IMR-90 (cell line): ENCODE measurements at regions not wholly inside any gene's neighbourhood (a gene's known extent, or its start where the extent isn't known, plus 50 kb on each side); places are given as distances from the start of the nearest gene placed in this dataset.

Experiments used
- ATAC-seq: fragments of 200-7000 bp; cut with Tn5 transposase; 2 replicates; pipeline ENCODE4 v1.9.1; 2020; ENCODE audit warnings: low read depth, mild to moderate bottlenecking, moderate library complexity
- BruUV-seq: library from RNA; stranded (reverse); fragments of 400-500 nt; replicated peaks from 2 replicates; lab custom pipeline; 2021; lab: Mats Ljungman, UMichigan
- CTCF ChIA-PET: fragments of 300-600 bp; formaldehyde crosslinking; extraction: SDS; loops from one replicate; lab custom pipeline; 2021; ENCODE audit warnings: antibody characterized with exemption; lab: Yijun Ruan, JAX
- POLR2A ChIA-PET: fragments of 300-600 bp; sonication (Branson Sonifier 250); formaldehyde crosslinking; loops from one replicate; lab custom pipeline; 2022; ENCODE audit warnings: antibody characterized with exemption; ENCODE audit not compliant: unreplicated experiment; lab: Charles Lee
- DNase-seq: peaks from one replicate; pipeline ENCODE4 v3.0.0; 2013
- H2AFZ ChIP-seq: replicated peaks from 2 replicates; pipeline ENCODE3; 2013; ENCODE audit warnings: low read length, mild to moderate bottlenecking; ENCODE audit not compliant: poor library complexity
- H2AK5ac ChIP-seq: 2 replicates; pipeline ENCODE4 v1.6.1; 2013; ENCODE audit warnings: low read depth, low read length, inconsistent platforms
- H2AK9ac ChIP-seq: replicated peaks from 2 replicates; pipeline ENCODE3; 2013; ENCODE audit warnings: mild to moderate bottlenecking, low read depth, low read length, moderate library complexity; ENCODE audit not compliant: poor library complexity
- H2BK120ac ChIP-seq: 2 replicates; pipeline ENCODE4 v1.6.1; 2013; ENCODE audit warnings: low read depth, low read length, inconsistent platforms
- H2BK15ac ChIP-seq: 3 replicates; pipeline ENCODE4 v1.6.1; 2013; ENCODE audit warnings: low read depth, low read length, inconsistent platforms
- H2BK20ac ChIP-seq: 2 replicates; pipeline ENCODE4 v1.6.1; 2013; ENCODE audit warnings: low read depth, mild to moderate bottlenecking, inconsistent platforms, low read length, moderate library complexity
- H2BK5ac ChIP-seq: 2 replicates; pipeline ENCODE4 v1.6.1; 2013; ENCODE audit warnings: mild to moderate bottlenecking, low read depth, low read length, inconsistent platforms; ENCODE audit not compliant: poor library complexity, severe bottlenecking
- H3K14ac ChIP-seq: replicated peaks from 2 replicates; pipeline ENCODE4 v1.6.1; 2013; ENCODE audit warnings: low read depth, low read length, inconsistent platforms
- H3K18ac ChIP-seq: 2 replicates; pipeline ENCODE4 v1.6.1; 2013; ENCODE audit warnings: low read depth, low read length, control low read depth
- H3K23ac ChIP-seq: 2 replicates; pipeline ENCODE4 v1.6.1; 2013; ENCODE audit warnings: low read depth, low read length, inconsistent platforms
- H3K27ac ChIP-seq: 2 replicates; pipeline ENCODE4 v1.5.1; 2013; ENCODE audit warnings: mild to moderate bottlenecking, control low read depth, low read length; ENCODE audit not compliant: insufficient read depth
- H3K27me3 ChIP-seq: 2 replicates; pipeline ENCODE4 v1.6.1; 2013; ENCODE audit warnings: low read length; ENCODE audit not compliant: control insufficient read depth, insufficient read depth
- H3K36me3 ChIP-seq: 2 replicates; pipeline ENCODE4 v1.6.1; 2013; ENCODE audit warnings: low read length, mixed read lengths; ENCODE audit not compliant: control insufficient read depth, insufficient read depth
- H3K4ac ChIP-seq: 2 replicates; pipeline ENCODE4 v1.6.1; 2013; ENCODE audit warnings: low read depth, low read length, inconsistent platforms
- H3K4me1 ChIP-seq: 2 replicates; pipeline ENCODE4 v1.6.1; 2013; ENCODE audit warnings: low read length, mixed read lengths; ENCODE audit not compliant: control insufficient read depth, insufficient read depth
- H3K4me2 ChIP-seq: 2 replicates; pipeline ENCODE4 v1.6.1; 2013; ENCODE audit warnings: low read depth, mild to moderate bottlenecking, control low read depth, low read length, moderate library complexity
- H3K4me3 ChIP-seq: 2 replicates; pipeline ENCODE4 v1.5.1; 2013; ENCODE audit warnings: low read depth, mild to moderate bottlenecking, control low read depth, low read length, moderate library complexity; ENCODE audit not compliant: insufficient read depth
- H3K56ac ChIP-seq: 2 replicates; pipeline ENCODE4 v1.6.1; 2013; ENCODE audit warnings: low read length, inconsistent platforms; ENCODE audit not compliant: insufficient read depth; ENCODE audit errors: extremely low read depth
- H3K79me1 ChIP-seq, 2 experiments: 2 replicates each; pipeline ENCODE4 v1.6.1; 2013; ENCODE audit warnings: low read length in 2 of 2, inconsistent platforms in 1 of 2, low read depth in 1 of 2
- H3K9ac ChIP-seq: 2 replicates; pipeline ENCODE4 v1.6.1; 2013; ENCODE audit warnings: low read depth, low read length, control low read depth
- H3K9me1 ChIP-seq: 2 replicates; pipeline ENCODE4 v1.6.1; 2013; ENCODE audit warnings: low read length, inconsistent platforms; ENCODE audit not compliant: insufficient read depth
- H3K9me3 ChIP-seq: 2 replicates; pipeline ENCODE4 v1.6.1; 2013; ENCODE audit warnings: low read length; ENCODE audit not compliant: control insufficient read depth, insufficient read depth
- H4K20me1 ChIP-seq: 2 replicates; pipeline ENCODE4 v1.6.1; 2013; ENCODE audit warnings: low read length, inconsistent platforms; ENCODE audit not compliant: insufficient read depth
- H4K5ac ChIP-seq: 2 replicates; pipeline ENCODE4 v1.6.1; 2013; ENCODE audit warnings: mild to moderate bottlenecking, low read depth, low read length, control low read depth
- H4K8ac ChIP-seq, 2 experiments: 2 replicates each; pipeline ENCODE4 v1.6.1; 2013; ENCODE audit warnings: low read depth in 2 of 2, low read length in 2 of 2, control low read depth in 1 of 2, inconsistent platforms in 1 of 2
- H4K91ac ChIP-seq: 2 replicates; pipeline ENCODE4 v1.6.1; 2013; ENCODE audit warnings: low read depth, low read length, inconsistent platforms; ENCODE audit not compliant: insufficient read depth
- BHLHE40 ChIP-seq: fragments of 150-350 bp; IDR thresholded peaks from 2 replicates; pipeline ENCODE4 v1.6.1; 2016; ENCODE audit warnings: mild to moderate bottlenecking, low read depth, low read length
- CHD1 ChIP-seq: IDR thresholded peaks from 2 replicates; pipeline ENCODE4 v1.6.1; 2012; ENCODE audit warnings: low read depth, low read length, improper control_type of control experiment
- FOS ChIP-seq: fragments of 150-350 bp; IDR thresholded peaks from 2 replicates; pipeline ENCODE4 v1.6.1; 2016; ENCODE audit warnings: low read depth, low read length
- MAFK ChIP-seq: IDR thresholded peaks from 2 replicates; pipeline ENCODE4 v1.6.1; 2012; ENCODE audit warnings: low read depth, low read length, improper control_type of control experiment
- MAZ ChIP-seq: IDR thresholded peaks from 2 replicates; pipeline ENCODE4 v1.6.1; 2012; ENCODE audit warnings: low read depth, mild to moderate bottlenecking, low read length, improper control_type of control experiment, moderate library complexity, borderline replicate concordance
- MXI1 ChIP-seq: IDR thresholded peaks from 2 replicates; pipeline ENCODE4 v1.6.1; 2012; ENCODE audit warnings: low read depth, mild to moderate bottlenecking, low read length, moderate library complexity, borderline replicate concordance
- NFE2L2 ChIP-seq: fragments of 150-350 bp; IDR thresholded peaks from 2 replicates; pipeline ENCODE4 v1.6.1; 2016; ENCODE audit warnings: low read depth, mild to moderate bottlenecking, low read length
- RAD21 ChIP-seq: IDR thresholded peaks from 2 replicates; pipeline ENCODE4 v1.6.1; 2012; ENCODE audit warnings: low read length, improper control_type of control experiment
- RCOR1 ChIP-seq: IDR thresholded peaks from 2 replicates; pipeline ENCODE4 v1.6.1; 2012; ENCODE audit warnings: mild to moderate bottlenecking, low read length, improper control_type of control experiment; ENCODE audit not compliant: insufficient replicate concordance
- RFX5 ChIP-seq: IDR thresholded peaks from 2 replicates; pipeline ENCODE4 v1.8.0; 2012; ENCODE audit warnings: low read depth, mild to moderate bottlenecking, low read length, moderate library complexity
- SMC3 ChIP-seq: fragments of 150-350 bp; IDR thresholded peaks from 2 replicates; pipeline ENCODE4 v1.6.1; 2016; ENCODE audit warnings: low read depth, mild to moderate bottlenecking, antibody characterized with exemption, low read length, moderate library complexity
- WGBS, 2 experiments: methylation state at CpG; one replicate each; pipeline versions ENCODE4 v1.1.5 to v1.1.7; 2013; ENCODE audit warnings: missing lambda C conversion rate in 2 of 2; ENCODE audit not compliant: insufficient read length in 1 of 2; ENCODE audit errors: extremely low coverage in 2 of 2; 5-methylcytosine and 5-hydroxymethylcytosine counted together
- dilution Hi-C: fragments of 300-500 bp; cut with HindIII; formaldehyde crosslinking; loops from one replicate; pipeline ENCODE4 v1.14.3; 2018; ENCODE audit warnings: low sequenced_read_pairs; ENCODE audit not compliant: unreplicated experiment
- in situ Hi-C: fragments of 300-500 bp; cut with MboI; formaldehyde crosslinking; loops from 3 replicates; pipeline ENCODE4 v1.14.3; 2019; ENCODE audit warnings: low sequenced_read_pairs, inconsistent platforms, mixed read lengths
- intact Hi-C: fragments of 100-400 bp; cut with micrococcal nuclease; formaldehyde crosslinking; loops from 2 replicates; pipeline ENCODE4 v1.10.0; 2022
- TF ChIP-seq, protein P1 (sequence below): fragments of 150-350 bp; IDR thresholded peaks from 2 replicates; pipeline ENCODE4 v1.6.1; 2016; ENCODE audit warnings: low read depth, mild to moderate bottlenecking, low read length, moderate library complexity, borderline replicate concordance
- TF ChIP-seq, protein P2 (sequence below): fragments of 150-350 bp; IDR thresholded peaks from 2 replicates; pipeline ENCODE4 v1.6.1; 2017; ENCODE audit warnings: mild to moderate bottlenecking, antibody characterized with exemption, low read length, low read depth
- TF ChIP-seq, protein P3 (sequence below): conservative IDR thresholded peaks from 2 replicates; pipeline ENCODE4 v1.5.1; 2012; ENCODE audit warnings: mild to moderate bottlenecking, low read depth, low read length, improper control_type of control experiment

DNA sequence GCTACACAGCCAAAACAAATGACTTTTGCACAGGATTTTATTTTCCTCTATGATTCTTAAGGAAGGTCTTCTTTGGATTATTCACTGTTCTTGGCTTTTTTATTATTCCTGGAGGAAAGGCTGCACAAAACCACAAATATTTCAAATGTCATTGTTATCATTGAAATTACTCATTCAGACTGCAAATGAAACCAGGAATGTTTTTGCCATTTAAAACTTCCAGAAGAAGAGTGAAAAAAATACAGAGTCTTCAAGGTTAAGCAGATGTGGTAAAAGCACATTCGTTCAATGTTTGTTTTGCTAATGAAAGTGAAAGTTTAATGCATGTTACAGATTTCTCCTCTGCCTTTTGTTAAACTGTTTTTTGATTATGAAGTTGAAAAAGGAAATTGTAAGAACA is 238.2 kb downstream of the TLE4 start:
- Histone ChIP-seq H3K9me1 (no peaks in the 10 kb centered on the region), H3K56ac (no peak overlapping the region), H3K23ac (no peak overlapping the region), H3K9ac (no peak overlapping the region), H4K91ac (no peak overlapping the region), H4K5ac (no peak overlapping the region), H3K14ac (no peak overlapping the region), H3K36me3 (no peaks in the 10 kb centered on the region), H2AK5ac (no peak overlapping the region), H3K4me1 (peaks cover 4% of the 10 kb centered on the region; the same call in 1 of the 2 replicates), H4K20me1 (no peaks in the 10 kb centered on the region), H2BK120ac (no peak overlapping the region), H3K9me3 (no peaks in the 10 kb centered on the region), H2BK15ac (no peak overlapping the region), H2AK9ac (no peak overlapping the region), H2AFZ (no peak overlapping the region), H3K4ac (no peak overlapping the region), H2BK5ac (no peak overlapping the region), H3K79me1 (no peaks in the 10 kb centered on the region), H3K4me3 (no peak overlapping the region), H2BK20ac (no peak overlapping the region), H3K4me2 (peak overlapping the region; percentile 28), H3K18ac (no peak overlapping the region), H3K27ac (no peak overlapping the region), H3K27me3 (peaks cover 5% of the 10 kb centered on the region; the same call in 1 of the 2 replicates), H4K8ac (no peak overlapping the region)
- dilution Hi-C loops (no loop called here), intact Hi-C loops (loop anchor here (5.0 kb wide), 1 partner anchor 238 kb away; the partner anchor contains the start of gene TLE4), in situ Hi-C loops (no loop called here)
- CTCF ChIA-PET, result no interaction called here
- TF ChIP-seq CHD1 (no peak), MAZ (no peak), RCOR1 (no peak), SMC3 (no peak), MXI1 (no peak), RAD21 (no peak), MAFK (no peak), RFX5 (no peak), FOS (no peak), BHLHE40 (no peak), NFE2L2 (no peak)
- TF ChIP-seq, protein P1, sequence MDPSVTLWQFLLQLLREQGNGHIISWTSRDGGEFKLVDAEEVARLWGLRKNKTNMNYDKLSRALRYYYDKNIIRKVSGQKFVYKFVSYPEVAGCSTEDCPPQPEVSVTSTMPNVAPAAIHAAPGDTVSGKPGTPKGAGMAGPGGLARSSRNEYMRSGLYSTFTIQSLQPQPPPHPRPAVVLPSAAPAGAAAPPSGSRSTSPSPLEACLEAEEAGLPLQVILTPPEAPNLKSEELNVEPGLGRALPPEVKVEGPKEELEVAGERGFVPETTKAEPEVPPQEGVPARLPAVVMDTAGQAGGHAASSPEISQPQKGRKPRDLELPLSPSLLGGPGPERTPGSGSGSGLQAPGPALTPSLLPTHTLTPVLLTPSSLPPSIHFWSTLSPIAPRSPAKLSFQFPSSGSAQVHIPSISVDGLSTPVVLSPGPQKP, result no peak
- TF ChIP-seq, protein P2, sequence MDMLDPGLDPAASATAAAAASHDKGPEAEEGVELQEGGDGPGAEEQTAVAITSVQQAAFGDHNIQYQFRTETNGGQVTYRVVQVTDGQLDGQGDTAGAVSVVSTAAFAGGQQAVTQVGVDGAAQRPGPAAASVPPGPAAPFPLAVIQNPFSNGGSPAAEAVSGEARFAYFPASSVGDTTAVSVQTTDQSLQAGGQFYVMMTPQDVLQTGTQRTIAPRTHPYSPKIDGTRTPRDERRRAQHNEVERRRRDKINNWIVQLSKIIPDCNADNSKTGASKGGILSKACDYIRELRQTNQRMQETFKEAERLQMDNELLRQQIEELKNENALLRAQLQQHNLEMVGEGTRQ, result no peak
- TF ChIP-seq, protein P3, sequence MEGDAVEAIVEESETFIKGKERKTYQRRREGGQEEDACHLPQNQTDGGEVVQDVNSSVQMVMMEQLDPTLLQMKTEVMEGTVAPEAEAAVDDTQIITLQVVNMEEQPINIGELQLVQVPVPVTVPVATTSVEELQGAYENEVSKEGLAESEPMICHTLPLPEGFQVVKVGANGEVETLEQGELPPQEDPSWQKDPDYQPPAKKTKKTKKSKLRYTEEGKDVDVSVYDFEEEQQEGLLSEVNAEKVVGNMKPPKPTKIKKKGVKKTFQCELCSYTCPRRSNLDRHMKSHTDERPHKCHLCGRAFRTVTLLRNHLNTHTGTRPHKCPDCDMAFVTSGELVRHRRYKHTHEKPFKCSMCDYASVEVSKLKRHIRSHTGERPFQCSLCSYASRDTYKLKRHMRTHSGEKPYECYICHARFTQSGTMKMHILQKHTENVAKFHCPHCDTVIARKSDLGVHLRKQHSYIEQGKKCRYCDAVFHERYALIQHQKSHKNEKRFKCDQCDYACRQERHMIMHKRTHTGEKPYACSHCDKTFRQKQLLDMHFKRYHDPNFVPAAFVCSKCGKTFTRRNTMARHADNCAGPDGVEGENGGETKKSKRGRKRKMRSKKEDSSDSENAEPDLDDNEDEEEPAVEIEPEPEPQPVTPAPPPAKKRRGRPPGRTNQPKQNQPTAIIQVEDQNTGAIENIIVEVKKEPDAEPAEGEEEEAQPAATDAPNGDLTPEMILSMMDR, result no peak
- ATAC-seq (peak; percentile 81), DNase-seq (peak; percentile 90)
- POLR2A ChIA-PET, result no interaction called here
- WGBS, 2 experiments, result no CpG with 5 or more reads among the region's 1 CpG
- BruUV-seq, result no TSS peak
